ENCODE measurements at regions not wholly inside any gene's neighbourhood (a gene's known extent, or its start where the extent isn't known, plus 50 kb on each side); places are given as distances from the start of the nearest gene placed in this dataset.

- TF ChIP-seq CTCF (IDR thresholded peaks at IDR 0.05) (no peak), JUND (IDR thresholded peaks at IDR 0.05) (no peak)
These were observed 181.0 kb upstream of the TBX3 start for GRCh38 chr12:114864837-114865551.

All from SK-N-SH (cell line).